NCI-H2029 (cell line): ENCODE measurements at regions not wholly inside any gene's neighbourhood (a gene's known extent, or its start where the extent isn't known, plus 50 kb on each side); places are given as distances from the start of the nearest gene placed in this dataset.
"Not testable (repeated sequence)": the region's sequence is repeated elsewhere in the genome, so short reads cannot be mapped to it uniquely, and the experiment has no call there.

Experiments used
- DNase-seq: peaks from one replicate; lab custom pipeline; 2025; lab: John Stamatoyannopoulos, UW

- DNase-seq, result no peak
Observed at GRCh38 chr20:6715401-6715941, 52.0 kb upstream of the BMP2 start.

GRCh38 chr20:6714279-6714711 lies 53.2 kb upstream of the BMP2 start:
- no peak for DNase-seq

DNA sequence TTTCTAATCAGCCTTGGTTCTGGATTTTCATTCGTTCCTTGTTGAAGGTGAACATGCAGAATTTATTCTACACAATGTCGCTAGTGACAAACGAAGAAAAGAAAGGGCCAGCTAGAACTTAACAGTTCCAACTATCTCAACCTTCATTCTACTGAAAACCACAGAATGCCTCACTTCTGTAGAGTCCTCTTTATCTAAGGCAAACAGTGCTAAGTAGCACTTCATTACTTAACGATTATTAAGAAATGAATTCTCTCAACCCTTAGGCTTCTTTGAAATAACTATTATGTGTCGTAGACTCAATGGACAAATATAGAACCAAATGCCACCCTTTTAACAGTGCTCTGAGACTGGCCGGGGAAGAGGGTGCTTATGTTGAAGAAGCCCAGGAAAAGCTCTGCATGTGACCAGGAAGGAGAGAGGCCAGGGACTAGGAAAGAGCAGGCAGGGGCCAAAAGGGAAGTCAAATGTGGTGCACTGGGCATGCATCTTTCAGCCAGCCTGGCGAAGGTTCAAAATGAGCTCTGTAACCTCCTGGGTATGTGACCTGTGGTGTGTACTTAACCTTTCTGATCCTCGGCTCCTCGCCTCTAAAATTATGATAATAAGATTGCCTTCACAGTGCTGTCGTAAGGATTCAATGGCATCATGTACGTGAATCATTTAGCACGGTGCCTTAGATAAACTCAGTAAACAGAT lies 55.4 kb upstream of the BMP2 start:
- DNase-seq, result no peak

DNA sequence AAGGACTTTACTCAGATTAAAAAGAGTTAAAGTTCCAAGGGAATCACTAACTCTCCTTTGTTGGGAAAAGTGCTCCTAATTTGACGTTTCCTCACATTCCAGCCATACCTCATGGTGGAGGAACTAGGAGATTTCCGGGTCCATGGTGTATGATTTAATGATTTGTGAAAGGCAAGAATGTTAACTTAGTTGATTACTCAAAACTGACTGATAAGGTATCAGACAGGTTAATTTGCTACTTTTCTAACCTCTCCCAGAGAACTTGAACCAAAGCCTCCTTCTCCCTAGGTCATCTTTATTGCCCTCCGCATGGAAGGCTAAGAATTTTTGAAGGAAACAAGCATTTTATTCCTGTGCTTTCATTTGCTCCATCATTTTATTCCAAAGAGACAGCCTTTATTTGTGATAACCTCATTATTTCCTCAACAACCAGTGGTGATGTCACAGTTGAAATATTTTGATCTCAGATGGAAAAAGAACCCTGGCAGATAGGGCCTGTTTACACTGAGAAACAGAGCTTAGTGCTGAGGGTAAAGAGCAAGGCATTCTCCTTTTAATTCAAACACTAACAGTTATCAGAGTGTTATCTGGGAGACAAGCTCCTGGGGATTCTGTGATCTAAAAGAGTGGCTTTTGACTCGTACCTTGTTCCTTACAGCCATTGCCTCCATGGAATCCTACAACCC lies 57.4 kb upstream of the BMP2 start:
- no peak for DNase-seq

DNA sequence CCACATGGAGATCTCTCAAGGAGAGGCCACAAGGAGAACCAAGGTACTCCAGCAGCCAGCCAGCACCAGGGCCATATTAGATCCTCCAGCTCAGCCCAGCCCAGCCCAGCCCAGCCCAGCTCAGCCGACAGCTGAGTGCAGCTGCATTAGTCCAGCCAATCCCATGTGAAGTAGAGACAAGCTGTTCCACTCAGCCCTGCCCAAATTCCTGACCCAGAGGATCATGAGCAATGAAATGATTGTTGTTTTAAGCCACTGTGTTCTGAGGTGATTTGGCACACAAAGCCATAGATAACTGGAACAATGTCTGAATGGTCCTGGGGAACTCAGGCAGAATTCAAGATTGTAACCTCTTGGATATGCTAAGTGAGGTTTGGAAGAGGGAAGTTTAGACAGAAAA lies 59.5 kb upstream of the BMP2 start:
- no peak for DNase-seq

- no peak for DNase-seq
Observed at GRCh38 chr20:6707321-6707831, 60.1 kb upstream of the BMP2 start.

DNA sequence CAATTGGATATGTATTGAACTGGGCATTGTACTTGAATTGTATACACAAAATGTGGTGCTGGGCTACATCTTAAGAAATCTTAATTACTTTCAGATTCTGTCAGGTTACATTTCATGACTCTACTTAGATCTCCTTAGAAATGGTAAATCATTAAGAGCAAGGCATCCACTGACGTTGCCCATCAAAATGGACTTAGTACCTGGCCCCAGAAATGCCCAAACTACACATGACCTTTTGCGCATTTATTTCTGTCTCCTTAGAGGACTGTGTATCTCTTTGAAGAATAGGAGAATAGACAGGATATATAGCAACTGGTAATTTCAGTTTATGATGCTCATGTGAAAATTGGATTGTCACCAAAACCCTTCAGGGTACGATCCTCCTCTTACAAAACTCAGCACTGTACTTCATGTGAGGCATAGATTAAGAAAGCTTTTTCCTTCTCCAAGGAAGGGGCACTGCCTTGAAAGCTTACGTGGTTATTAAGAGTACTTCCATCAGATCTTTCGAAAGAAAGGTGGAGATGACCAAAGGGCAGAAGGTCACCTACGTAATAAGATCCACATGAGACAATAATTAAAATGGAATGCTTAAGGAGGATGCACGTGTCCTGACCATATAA lies 61.4 kb upstream of the BMP2 start:
- no peak for DNase-seq

DNA sequence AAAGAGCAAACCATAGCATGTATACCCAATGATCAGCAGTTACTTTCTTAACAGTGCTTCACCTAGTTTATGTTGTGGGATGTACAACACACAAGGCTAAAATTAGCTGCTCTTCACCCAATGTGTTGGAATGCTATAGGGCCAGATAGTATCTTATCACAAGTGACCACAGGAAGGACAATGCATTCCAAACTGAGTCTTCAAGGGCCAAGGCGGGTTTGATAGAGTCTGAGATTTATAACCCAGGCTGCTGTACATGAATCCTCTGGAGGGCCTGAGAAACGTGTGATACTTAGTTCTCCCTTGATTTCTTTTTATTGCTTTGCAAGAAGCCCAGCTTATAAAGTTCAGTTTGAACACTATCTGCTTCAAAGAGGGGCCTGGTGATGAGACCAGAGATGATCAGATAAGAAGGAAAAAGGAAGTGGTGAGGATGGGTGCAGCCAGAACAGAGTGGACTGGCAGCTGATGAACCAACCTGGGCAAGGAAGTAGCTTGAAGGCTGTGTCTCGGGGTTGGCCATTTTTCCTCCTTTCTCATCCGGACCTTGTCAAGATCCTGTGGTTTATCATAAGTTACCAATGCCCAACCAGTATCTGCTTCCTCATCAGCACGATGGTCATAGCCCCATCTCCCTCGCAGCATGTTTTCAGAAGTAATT lies 62.2 kb upstream of the BMP2 start:
- DNase-seq, result no peak

DNA sequence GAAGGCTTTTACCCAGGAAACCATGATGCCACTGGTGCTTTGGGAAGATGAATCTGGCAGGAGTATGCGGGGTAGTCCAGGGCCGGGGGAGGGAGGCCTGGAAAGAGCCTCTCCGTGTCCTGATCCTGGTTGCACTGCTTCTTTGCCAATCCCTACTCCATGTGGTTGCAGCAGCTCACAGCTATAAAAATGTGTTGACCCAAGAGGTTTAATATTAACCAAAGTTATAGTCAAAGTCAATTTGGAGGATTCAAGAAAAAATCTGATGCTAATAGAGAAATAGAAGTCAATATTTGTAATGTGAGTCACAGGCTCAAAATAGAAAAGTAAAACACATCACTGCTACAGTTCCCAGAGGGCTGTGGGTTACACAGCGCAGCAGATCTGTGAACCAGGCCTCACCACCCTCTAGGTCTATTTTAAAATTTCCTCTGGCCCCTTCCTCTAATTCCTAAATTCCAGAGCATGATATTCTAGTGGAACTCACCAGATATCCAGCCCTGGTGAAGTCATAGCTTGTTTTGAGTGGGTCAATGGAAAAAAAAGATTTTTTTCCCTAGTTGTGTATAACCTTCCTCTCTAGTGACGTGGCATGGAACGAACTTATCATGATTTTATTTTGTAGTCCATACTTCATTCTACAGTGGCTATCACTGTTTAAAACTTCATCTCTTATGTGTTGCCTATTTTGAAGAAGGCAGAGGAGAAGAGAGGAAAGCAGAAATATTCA lies 63.2 kb upstream of the BMP2 start:
- DNase-seq, result no peak

DNA sequence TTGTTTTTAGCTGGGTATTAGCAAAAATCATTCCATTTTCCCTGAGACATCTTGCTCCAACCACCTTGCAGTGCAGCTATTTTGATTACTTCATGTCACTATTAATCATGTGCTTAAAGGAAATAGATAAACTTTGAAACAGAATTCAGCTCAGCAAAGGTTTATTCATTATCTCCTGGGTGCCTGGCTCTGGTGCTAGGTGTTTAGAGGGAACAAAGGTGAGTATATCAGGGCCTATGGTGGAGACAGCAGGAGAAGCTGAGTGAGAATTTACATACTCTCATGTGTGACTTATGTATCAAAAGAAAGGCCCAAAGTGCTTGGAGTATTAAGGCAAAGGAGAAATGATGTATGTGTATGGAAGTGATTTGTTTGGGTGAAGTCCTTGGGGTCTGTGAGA lies 63.8 kb upstream of the BMP2 start:
- no peak for DNase-seq

- DNase-seq, result no peak
Observed at GRCh38 chr20:6703047-6703446, 64.4 kb upstream of the BMP2 start.

GRCh38 chr20:6702144-6702543 lies 65.3 kb upstream of the BMP2 start:
- no peak for DNase-seq

- DNase-seq, result no peak
Observed at GRCh38 chr20:6700563-6701329, 66.7 kb upstream of the BMP2 start.

- DNase-seq, result no peak
Observed at GRCh38 chr20:6699921-6700562, 67.4 kb upstream of the BMP2 start.

DNA sequence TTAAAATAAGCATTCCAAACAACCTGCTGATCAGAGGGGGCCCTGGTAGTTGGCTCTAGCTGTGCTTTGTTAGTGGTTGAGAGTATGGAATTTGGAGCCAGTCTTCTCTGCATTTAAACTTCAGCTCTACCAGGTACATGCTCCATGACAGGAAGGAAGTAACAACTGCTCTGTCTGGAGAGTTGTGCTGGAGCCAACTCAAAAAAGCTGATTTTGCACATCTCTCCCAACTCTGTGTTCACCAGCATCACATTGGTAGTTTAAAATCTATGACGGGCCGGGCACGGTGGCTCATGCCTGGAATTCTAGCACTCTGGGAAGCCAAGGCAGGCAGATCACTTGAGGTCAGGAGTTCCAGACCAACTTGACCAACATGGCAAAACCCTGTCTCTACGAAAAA lies 68.8 kb upstream of the BMP2 start:
- no peak for DNase-seq

- DNase-seq, result no peak
Observed at GRCh38 chr20:6698056-6698455, 69.4 kb upstream of the BMP2 start.

- DNase-seq, result no peak
Observed at GRCh38 chr20:6697228-6697972, 70.1 kb upstream of the BMP2 start.

DNA sequence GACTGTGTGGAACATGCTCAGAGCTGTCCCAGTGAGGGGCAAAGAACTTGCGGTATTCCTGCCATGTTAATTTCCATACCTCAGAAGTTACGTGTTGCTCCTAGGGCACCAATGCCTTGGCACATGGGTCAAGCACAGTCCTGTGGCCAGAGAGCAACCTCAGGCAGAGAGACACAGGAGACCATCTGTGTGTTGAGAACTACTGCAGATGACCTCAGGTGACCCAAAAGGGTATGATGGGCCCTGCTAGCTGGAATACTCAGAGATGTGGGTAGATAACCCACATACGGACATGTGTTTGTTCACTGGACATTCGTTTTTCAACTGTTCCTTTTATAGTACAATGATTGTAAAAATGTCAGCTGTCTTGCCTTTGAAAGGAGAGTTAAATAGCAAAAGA lies 71.5 kb upstream of the BMP2 start:
- DNase-seq, result no peak

GRCh38 chr20:6693808-6694198 lies 73.7 kb upstream of the BMP2 start:
- not testable (repeated sequence) for DNase-seq
